ENCODE measurements at regions not wholly inside any gene's neighbourhood (a gene's known extent, or its start where the extent isn't known, plus 50 kb on each side); places are given as distances from the start of the nearest gene placed in this dataset.

GRCh38 chr10:89891006-89891535 lies 189.7 kb downstream of the KIF20B start:
- no peak for DNase-seq
- H3K4me1 ChIP-seq, result no peaks in the 10 kb centered on the region
- H3K9me3 ChIP-seq, result no peaks in the 10 kb centered on the region
- H3K4me3 ChIP-seq, result no peak overlapping the region
- TF ChIP-seq POLR2A (IDR thresholded peaks at IDR 0.05) (no peak), CTCF (IDR thresholded peaks at IDR 0.05) (no peak)
- intact Hi-C loops (cut with DNase I), result no loop called here
- H3K36me3 ChIP-seq, result no peaks in the 10 kb centered on the region
- 26 to 30% methylated on average over 2 of the region's 2 CpGs for WGBS, 2 donors
- no peaks in the 10 kb centered on the region for H3K27me3 ChIP-seq
- no peak overlapping the region for H3K27ac ChIP-seq

- no peak for DNase-seq
- no peak overlapping the region for H3K4me3 ChIP-seq
- TF ChIP-seq POLR2A (IDR thresholded peaks at IDR 0.05) (no peak), CTCF (IDR thresholded peaks at IDR 0.05) (no peak)
- no peak overlapping the region for H3K27ac ChIP-seq
- 95 to 100% methylated on average over 1 of the region's 1 CpG for WGBS, 2 donors
- intact Hi-C loops (cut with DNase I), result no loop called here
- H3K4me1 ChIP-seq, result no peaks in the 10 kb centered on the region
- H3K36me3 ChIP-seq, result no peaks in the 10 kb centered on the region
- peaks cover 0 to 9% (median 0%) of the 10 kb centered on the region in 4 donors for H3K27me3 ChIP-seq
- no peaks in the 10 kb centered on the region for H3K9me3 ChIP-seq
These were observed 192.7 kb downstream of the KIF20B start for GRCh38 chr10:89894051-89894450.

- 71 to 93% methylated on average over 1 of the region's 1 CpG for WGBS, 2 donors
- no peaks in the 10 kb centered on the region for H3K4me1 ChIP-seq
- no peak for TF ChIP-seq POLR2A (IDR thresholded peaks at IDR 0.05)
- TF ChIP-seq CTCF (IDR thresholded peaks at IDR 0.05), result no peak
- no peak overlapping the region for H3K27ac ChIP-seq
- no peak overlapping the region for H3K4me3 ChIP-seq
- no peaks in the 10 kb centered on the region for H3K36me3 ChIP-seq
- no peak for DNase-seq
- intact Hi-C loops (cut with DNase I), result no loop called here
- no peaks in the 10 kb centered on the region for H3K9me3 ChIP-seq
- H3K27me3 ChIP-seq, result peaks cover 0 to 10% (median 0%) of the 10 kb centered on the region in 4 donors
These were observed 199.2 kb downstream of the KIF20B start for GRCh38 chr10:89900554-89900953.

GRCh38 chr10:89901895-89902294 lies 200.5 kb downstream of the KIF20B start:
- peaks cover 0 to 10% (median 0%) of the 10 kb centered on the region in 4 donors for H3K27me3 ChIP-seq
- no peak for DNase-seq
- 84 to 94% methylated on average over 1 of the region's 1 CpG for WGBS, 2 donors
- TF ChIP-seq CTCF (IDR thresholded peaks at IDR 0.05), result no peak
- TF ChIP-seq POLR2A (IDR thresholded peaks at IDR 0.05), result no peak
- H3K36me3 ChIP-seq, result no peaks in the 10 kb centered on the region
- no peaks in the 10 kb centered on the region for H3K9me3 ChIP-seq
- intact Hi-C loops (cut with DNase I), result no loop called here
- no peaks in the 10 kb centered on the region for H3K4me1 ChIP-seq
- no peak overlapping the region for H3K4me3 ChIP-seq
- H3K27ac ChIP-seq, result no peak overlapping the region

GRCh38 chr10:89904755-89905154 lies 203.4 kb downstream of the KIF20B start:
- TF ChIP-seq POLR2A (IDR thresholded peaks at IDR 0.05) (no peak), CTCF (IDR thresholded peaks at IDR 0.05) (no peak)
- Histone ChIP-seq H3K27ac (no peak overlapping the region), H3K9me3 (no peaks in the 10 kb centered on the region), H3K4me3 (no peak overlapping the region), H3K27me3 (no peaks in the 10 kb centered on the region), H3K36me3 (no peaks in the 10 kb centered on the region), H3K4me1 (no peaks in the 10 kb centered on the region)
- DNase-seq, result no peak
- intact Hi-C loops (cut with DNase I), result no loop called here
- WGBS, 2 donors, result 88 to 93% methylated on average over 3 to 4 of the region's 4 CpGs
